ENCODE measurements at regions not wholly inside any gene's neighbourhood (a gene's known extent, or its start where the extent isn't known, plus 50 kb on each side); places are given as distances from the start of the nearest gene placed in this dataset.

- TF ChIP-seq CTCF (IDR thresholded peaks at IDR 0.05; ENCODE audit: insufficient read depth, low read length) (no peak), SPI1 (IDR thresholded peaks at IDR 0.05; ENCODE audit: borderline replicate concordance, low read depth) (no peak), REST (IDR thresholded peaks at IDR 0.05; ENCODE audit: insufficient replicate concordance, low read depth) (no peak)
Observed at GRCh38 chr1:221576268-221576667, 165.6 kb downstream of the DUSP10 start.
